K562 (cell line): ENCODE measurements at regions not wholly inside any gene's neighbourhood (a gene's known extent, or its start where the extent isn't known, plus 50 kb on each side); places are given as distances from the start of the nearest gene placed in this dataset.

Experiments
- ATAC-seq: fragments of 200-7000 bp; cut with Tn5 transposase; 3 replicates; pipeline ENCODE4 v1.9.1; 2020; ENCODE audit warnings: moderate library complexity
- BruUV-seq: library from RNA; stranded (reverse); fragments of 400-500 nt; replicated peaks from 2 replicates; lab custom pipeline; 2021; lab: Mats Ljungman, UMichigan
- CTCF ChIA-PET: fragments of 300-600 bp; formaldehyde crosslinking; extraction: SDS; loops from one replicate; lab custom pipeline; 2021; ENCODE audit warnings: low intra/inter-chr PET ratio; lab: Yijun Ruan, JAX
- POLR2A ChIA-PET: fragments of 300-600, 350-650 bp; sonication (Branson Sonifier 250); formaldehyde crosslinking; extraction: SDS; loops from one replicate; lab custom pipeline; 2021; ENCODE audit warnings: antibody characterized with exemption, inconsistent platforms; lab: Yijun Ruan, JAX
- DNase-seq, 4 experiments: peaks; one replicate each; pipeline versions ENCODE4 v3.0.0 to v3.0.0-alpha.2; 2011 to 2018; ENCODE audit warnings: low spot score in 3 of 4, mixed read lengths in 3 of 4; ENCODE audit errors: extremely low read depth in 1 of 4
- FAIRE-seq: peaks from 2 replicates; lab custom pipeline; 2011; peaks lifted over from hg19 to GRCh38; lab: Jason Lieb, UNC
- H2AFZ ChIP-seq: 2 replicates; pipeline ENCODE4 v1.6.0; 2011; ENCODE audit warnings: low read depth, low read length, control low read depth, inconsistent platforms
- H3K27ac ChIP-seq: fragments of 200-600 bp; 3 replicates; pipeline ENCODE4 v1.8.0; 2011; ENCODE audit warnings: low read depth, mild to moderate bottlenecking, control low read depth, inconsistent platforms, low read length, moderate library complexity, mixed read lengths; ENCODE audit errors: extremely low read depth
- H3K27me3 ChIP-seq, 2 experiments: fragments of 300-600 bp in 1 of 2; 2 replicates in 1 of 2; 3 replicates in 1 of 2; pipeline versions ENCODE4 v1.6.0 to v1.8.0; 2011; ENCODE audit warnings: inconsistent platforms in 2 of 2, low read length in 2 of 2, mild to moderate bottlenecking in 1 of 2, mixed read lengths in 1 of 2, moderate library complexity in 1 of 2; ENCODE audit not compliant: control insufficient read depth in 2 of 2, insufficient read depth in 2 of 2
- H3K36me3 ChIP-seq: fragments of 300-600 bp; 3 replicates; pipeline ENCODE4 v1.8.0; 2011; ENCODE audit warnings: mild to moderate bottlenecking, low read length, inconsistent platforms; ENCODE audit not compliant: control insufficient read depth, insufficient read depth
- H3K4me1 ChIP-seq, 2 experiments: fragments of 200-600 bp in 1 of 2; replicated peaks in 1 of 2; 2 replicates in 1 of 2; 3 replicates in 1 of 2; pipeline versions ENCODE4 v1.5.1 to v1.8.0; 2011; ENCODE audit warnings: inconsistent platforms in 2 of 2, low read length in 2 of 2, mild to moderate bottlenecking in 1 of 2, mixed read lengths in 1 of 2, moderate library complexity in 1 of 2; ENCODE audit not compliant: control insufficient read depth in 2 of 2, insufficient read depth in 2 of 2
- H3K4me2 ChIP-seq: 2 replicates; pipeline ENCODE4 v1.6.1; 2011; ENCODE audit warnings: low read length, control low read depth, inconsistent platforms, mixed read lengths; ENCODE audit not compliant: insufficient read depth
- H3K4me3 ChIP-seq: fragments of 200-600 bp; sonication (generic), shearing (Covaris generic); 2 replicates; pipeline ENCODE4 v1.5.1; 2016; ENCODE audit warnings: control low read depth, inconsistent platforms
- H3K79me2 ChIP-seq: fragments of 200-600 bp; 3 replicates; pipeline ENCODE4 v1.8.0; 2011; ENCODE audit warnings: low read length, inconsistent platforms; ENCODE audit not compliant: control insufficient read depth, insufficient read depth
- H3K9ac ChIP-seq, 2 experiments: 2 replicates each; pipeline versions ENCODE4 v1.6.0 to v1.6.1; 2011; ENCODE audit warnings: low read depth in 2 of 2, low read length in 2 of 2, control low read depth in 1 of 2, inconsistent platforms in 1 of 2, mild to moderate bottlenecking in 1 of 2, mixed read lengths in 1 of 2; ENCODE audit not compliant: insufficient read depth in 1 of 2
- H3K9me1 ChIP-seq: one replicate; pipeline ENCODE4 v1.6.0; 2011; ENCODE audit warnings: inconsistent platforms, mild to moderate bottlenecking, low read length, moderate library complexity; ENCODE audit not compliant: control insufficient read depth, insufficient read depth
- H3K9me3 ChIP-seq: replicated peaks from 2 replicates; pipeline ENCODE4 v1.5.1; 2011; ENCODE audit warnings: low read depth, low read length, inconsistent platforms; ENCODE audit not compliant: control insufficient read depth, insufficient read depth
- H4K20me1 ChIP-seq: replicated peaks from 2 replicates; pipeline ENCODE4 v1.6.1; 2011; ENCODE audit warnings: low read length, inconsistent platforms, mixed read lengths; ENCODE audit not compliant: control insufficient read depth, insufficient read depth
- CBX8 ChIP-seq: fragments of 200-600 bp; sonication (generic); IDR thresholded peaks from 2 replicates; pipeline ENCODE4 v1.6.1; 2012; ENCODE audit warnings: borderline replicate concordance, mixed run types, low read depth, mild to moderate bottlenecking, moderate library complexity, mixed read lengths, low read length, control low read depth, inconsistent platforms; ENCODE audit not compliant: poor library complexity, severe bottlenecking; ENCODE audit errors: extremely low read depth
- DDX20 ChIP-seq: fragments of 450-650 bp; IDR thresholded peaks from 2 replicates; pipeline ENCODE4 v1.6.1; 2016; ENCODE audit warnings: missing genetic modification characterization, low read depth, mild to moderate bottlenecking, missing compliant biosample characterization, moderate library complexity
- HDAC1 ChIP-seq, 2 experiments: fragments of 450-650 bp; IDR thresholded peaks; 2 replicates each; pipeline ENCODE4 v1.6.1; 2016 to 2017; ENCODE audit warnings: inconsistent platforms in 1 of 2, mild to moderate bottlenecking in 1 of 2, moderate library complexity in 1 of 2
- POLR3G ChIP-seq: IDR thresholded peaks from 2 replicates; pipeline ENCODE4 v1.6.1; 2011; ENCODE audit not compliant: insufficient read length, insufficient replicate concordance; ENCODE audit errors: extremely low read depth
- RAD21 ChIP-seq, 2 experiments: fragments of 250-450 bp in 1 of 2; fragments of 450-650 bp in 1 of 2; sonication (Bioruptor Pico) in 1 of 2; formaldehyde crosslinking in 1 of 2; IDR thresholded peaks in 1 of 2; conservative IDR thresholded peaks in 1 of 2; 2 replicates each; pipeline versions ENCODE4 v1.4.0 to v1.8.0; 2020 to 2022; ENCODE audit warnings: mild to moderate bottlenecking in 2 of 2, moderate library complexity in 1 of 2
- XRCC4 ChIP-seq: IDR thresholded peaks from one replicate; pipeline ENCODE4 v1.6.1; 2011; ENCODE audit not compliant: insufficient read depth, insufficient read length; ENCODE audit errors: extremely low read depth
- ZFP36 ChIP-seq: fragments of 150-350 bp; IDR thresholded peaks from 2 replicates; pipeline ENCODE4 v1.6.1; 2018; ENCODE audit warnings: low read length, low read depth; ENCODE audit not compliant: partially characterized antibody
- ZNF347 ChIP-seq: fragments of 450-650 bp; formaldehyde crosslinking; IDR thresholded peaks from 2 replicates; pipeline ENCODE4 v1.4.0; 2020; ENCODE audit warnings: low read depth, mild to moderate bottlenecking, moderate library complexity
- WGBS: fragments of 100-300 bp; shearing (Covaris generic); methylation state at CpG from one replicate; pipeline ENCODE4 v1.1.6; 2016; ENCODE audit warnings: low coverage, mixed read lengths; ENCODE audit not compliant: insufficient coverage; ENCODE audit errors: missing lambda C conversion rate; 5-methylcytosine and 5-hydroxymethylcytosine counted together
- in situ Hi-C: fragments of 300-500 bp; cut with MboI; formaldehyde crosslinking; loops from 4 replicates; pipeline ENCODE4 v1.15.0; 2018; ENCODE audit warnings: inconsistent platforms, mixed read lengths
- intact Hi-C: fragments of 100-400 bp; cut with micrococcal nuclease; formaldehyde crosslinking; loops from 2 replicates; pipeline ENCODE4 v1.14.2; 2022

DNA sequence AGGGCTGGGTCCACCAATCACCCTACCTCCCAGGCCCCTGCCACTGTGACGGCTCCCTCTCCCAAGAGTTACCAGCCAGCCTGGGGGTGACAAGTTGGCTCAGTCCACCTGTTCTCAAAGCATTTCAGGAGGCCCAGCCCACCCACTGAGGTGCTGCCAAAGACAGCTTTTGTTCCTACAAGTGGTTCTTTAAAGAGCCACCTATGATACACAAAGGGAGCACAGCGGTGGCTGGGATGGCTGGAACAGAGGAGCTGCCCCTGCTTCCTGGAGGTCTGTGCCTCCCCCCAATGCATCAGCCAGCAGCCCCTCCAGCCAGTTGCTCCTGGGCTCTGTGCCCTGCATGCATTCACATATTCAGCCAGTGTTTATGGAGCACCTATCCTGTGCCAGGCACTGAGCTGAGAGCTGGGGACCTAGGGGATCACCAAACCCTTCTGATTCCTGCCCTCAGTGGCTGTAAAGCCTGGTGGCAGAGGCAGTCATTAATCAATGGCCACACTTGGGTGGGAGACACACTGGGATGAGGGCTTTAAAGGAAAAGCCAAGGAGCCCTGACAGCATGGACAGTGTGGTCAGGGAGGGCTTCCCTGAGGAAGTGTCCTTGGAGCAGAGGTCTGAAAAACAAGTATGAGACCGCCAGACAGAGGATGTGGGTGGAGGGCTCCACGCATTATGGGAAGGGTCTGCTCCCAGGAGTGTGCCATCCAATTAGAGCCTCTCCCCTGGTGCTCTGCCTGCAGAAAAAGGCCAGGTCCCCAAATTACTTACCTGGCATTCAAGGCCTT lies 107.1 kb upstream of the LINGO1 start:
- intact Hi-C loops = no loop called here
- no peak for FAIRE-seq
- H2AFZ ChIP-seq = peak overlapping the region; percentile 26; the same call in 1 of the 2 replicates

More for the DNA sequence above, 107.1 kb upstream of the LINGO1 start:
- ATAC-seq = no peak
- peak; percentile 91 for TF ChIP-seq ZFP36
- TF ChIP-seq POLR3G = no peak
- TF ChIP-seq HDAC1 (IDR thresholded peaks at IDR 0.05) = no peak
- TF ChIP-seq DDX20 (tag) = no peak
- no peak for TF ChIP-seq CBX8
- no peak for TF ChIP-seq XRCC4
- no peak for TF ChIP-seq ZNF347 (CRISPR knock-in tag)
- no peak for TF ChIP-seq RAD21 (CRISPR knock-in tag; conservative IDR thresholded peaks at IDR 0.05 in 1 of 2, IDR thresholded peaks at IDR 0.05 in 1 of 2)
- Histone ChIP-seq H3K27me3 (no peaks in the 10 kb centered on the region), H3K9me3 (no peaks in the 10 kb centered on the region), H3K27ac (no peak overlapping the region), H3K9ac (peak overlapping the region in 1 of 2 experiments; percentile 74; a peak in 2 of 4 replicates), H3K4me1 (peaks cover 32 to 67% of the 10 kb centered on the region in 2 experiments; a peak in 4 of 5 replicates), H4K20me1 (no peaks in the 10 kb centered on the region), H3K36me3 (no peaks in the 10 kb centered on the region), H3K4me2 (no peak overlapping the region), H3K79me2 (no peaks in the 10 kb centered on the region), H3K4me3 (no peak overlapping the region), H3K9me1 (no peaks in the 10 kb centered on the region)
- no peak for DNase-seq
- in situ Hi-C loops = no loop called here
- ChIA-PET CTCF (no interaction called here), POLR2A (interaction anchor here (0.7 to 1.8 kb wide), 3 partner anchors 11 to 73 kb away, joined by 3 to 6 read pairs (median 3); no protein-coding TSS in a partner anchor)
- 59% methylated on average over 3 of the region's 4 CpGs for WGBS
- BruUV-seq = no TSS peak
